Gastroesophageal sphincter (tissue), 3 donors: ENCODE measurements at regions not wholly inside any gene's neighbourhood (a gene's known extent, or its start where the extent isn't known, plus 50 kb on each side); places are given as distances from the start of the nearest gene placed in this dataset.

ENCODE experiments used
- CTCF ChIP-seq, 4 experiments: fragments of 200-600 bp in 2 of 4; fragments of 450-650 bp in 2 of 4; sonication (generic) in 1 of 4; IDR thresholded peaks; one replicate each; pipeline ENCODE4 v1.5.1; 2017 to 2019; ENCODE audit warnings: antibody characterized with exemption in 4 of 4, mild to moderate bottlenecking in 2 of 4, moderate library complexity in 2 of 4
- EP300 ChIP-seq: sonication (generic); formaldehyde crosslinking; IDR thresholded peaks from one replicate; pipeline ENCODE4 v1.6.1; 2017; ENCODE audit warnings: antibody characterized with exemption, mild to moderate bottlenecking
- POLR2A ChIP-seq, 2 donors: fragments of 450-650 bp; IDR thresholded peaks; one replicate each; pipeline ENCODE4 v1.6.1; 2017; ENCODE audit warnings: antibody characterized with exemption in 2 of 2, mild to moderate bottlenecking in 2 of 2, moderate library complexity in 1 of 2

- TF ChIP-seq CTCF (IDR thresholded peaks at IDR 0.05) (no peak), POLR2A (IDR thresholded peaks at IDR 0.05) (no peak), EP300 (no peak)
Observed at GRCh38 chr15:66955871-66956585, 109.4 kb upstream of the SMAD3 start.
